A549 (cell line): ENCODE measurements at regions not wholly inside any gene's neighbourhood (a gene's known extent, or its start where the extent isn't known, plus 50 kb on each side); places are given as distances from the start of the nearest gene placed in this dataset.

Experiments used
- CTCF ChIP-seq: fragments of >200 bp; sonication (Bioruptor Twin); formaldehyde crosslinking; IDR thresholded peaks from 3 replicates; pipeline ENCODE4 v1.5.1; 2016
- E2F6 ChIP-seq: IDR thresholded peaks from 2 replicates; pipeline ENCODE4 v1.6.1; 2012; ENCODE audit warnings: low read depth, borderline replicate concordance
- EP300 ChIP-seq, 2 experiments: fragments of >200 bp; sonication (Bioruptor Twin); formaldehyde crosslinking; IDR thresholded peaks; 2 replicates in 1 of 2; 3 replicates in 1 of 2; pipeline ENCODE4 v1.6.1; 2016 to 2017
- KDM5A ChIP-seq: fragments of 200-600 bp; sonication (generic); IDR thresholded peaks from 2 replicates; pipeline ENCODE4 v1.6.1; 2016; ENCODE audit warnings: antibody characterized with exemption, mild to moderate bottlenecking
- RNF2 ChIP-seq: fragments of 200-600 bp; sonication (generic); IDR thresholded peaks from 2 replicates; pipeline ENCODE4 v1.6.1; 2016; ENCODE audit warnings: low read depth, mild to moderate bottlenecking, antibody characterized with exemption, moderate library complexity, borderline replicate concordance

- TF ChIP-seq CTCF: no peak
- TF ChIP-seq EP300 (IDR thresholded peaks at IDR 0.05): no peak
- no peak for TF ChIP-seq RNF2
- no peak for TF ChIP-seq E2F6
- no peak for TF ChIP-seq KDM5A
Observed at GRCh38 chr2:221241072-221241471, 331.0 kb downstream of the EPHA4 start.
